Mucosa of stomach (tissue), 1 donor: ENCODE measurements at regions not wholly inside any gene's neighbourhood (a gene's known extent, or its start where the extent isn't known, plus 50 kb on each side); places are given as distances from the start of the nearest gene placed in this dataset.
"Not testable (repeated sequence)": the region's sequence is repeated elsewhere in the genome, so short reads cannot be mapped to it uniquely, and the experiment has no call there.

ENCODE experiments used
- H3K27me3 ChIP-seq: one replicate; pipeline ENCODE4 v1.7.0; 2013; ENCODE audit warnings: mild to moderate bottlenecking, low read length; ENCODE audit not compliant: control insufficient read depth, insufficient read depth
- H3K36me3 ChIP-seq: one replicate; pipeline ENCODE4 v1.7.0; 2013; ENCODE audit warnings: low read length; ENCODE audit not compliant: control insufficient read depth, insufficient read depth
- H3K4me1 ChIP-seq: one replicate; pipeline ENCODE4 v1.7.0; 2013; ENCODE audit warnings: mild to moderate bottlenecking, low read length; ENCODE audit not compliant: control insufficient read depth, insufficient read depth
- H3K4me3 ChIP-seq: one replicate; pipeline ENCODE4 v1.7.0; 2013; ENCODE audit warnings: low read length
- H3K9ac ChIP-seq: one replicate; pipeline ENCODE4 v1.7.0; 2013; ENCODE audit warnings: mild to moderate bottlenecking, low read length, moderate library complexity
- H3K9me3 ChIP-seq: one replicate; pipeline ENCODE4 v1.7.0; 2013; ENCODE audit warnings: mild to moderate bottlenecking, low read length, moderate library complexity; ENCODE audit not compliant: control insufficient read depth
- donor health status: Pancreatic carcinoma.

- Histone ChIP-seq H3K4me3 (no peak overlapping the region), H3K27me3 (no peaks in the 10 kb centered on the region), H3K36me3 (no peaks in the 10 kb centered on the region)
These were observed 87.6 kb downstream of the TTLL2 start for GRCh38 chr6:167412506-167412905.

DNA sequence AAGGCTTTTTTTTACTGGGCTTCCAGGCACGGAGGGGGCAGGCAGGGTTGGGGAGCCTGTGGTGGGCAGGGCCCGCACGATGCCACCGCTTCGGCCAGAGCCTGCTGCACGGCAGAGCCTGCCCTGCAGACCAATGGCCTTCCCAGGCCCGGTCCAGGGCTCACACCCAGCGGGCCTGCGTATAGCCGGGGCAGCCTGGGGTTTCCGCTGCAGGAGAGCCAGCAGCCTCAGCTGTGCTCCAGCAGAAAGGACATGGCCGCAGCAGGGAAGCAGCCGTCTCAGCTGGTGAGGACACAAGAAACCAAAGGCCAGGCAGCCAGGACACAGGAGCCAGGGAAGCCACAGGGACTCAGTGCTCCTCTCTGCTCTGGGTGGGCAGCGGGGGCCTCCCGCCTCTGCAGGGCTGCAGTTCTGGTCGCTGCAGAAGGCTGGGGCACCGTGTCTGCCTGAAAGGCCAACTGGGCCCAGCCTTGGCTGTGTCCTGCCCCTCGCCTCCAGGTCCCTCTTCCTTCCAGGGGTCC is 90.6 kb downstream of the TTLL2 start:
- Histone ChIP-seq H3K9me3 (no peaks in the 10 kb centered on the region), H3K27me3 (no peaks in the 10 kb centered on the region), H3K36me3 (no peaks in the 10 kb centered on the region), H3K4me3 (no peak overlapping the region), H3K9ac (no peak overlapping the region), H3K4me1 (peaks cover 6% of the 10 kb centered on the region)

More at GRCh38 chr6:167412506-167412905, 87.6 kb downstream of the TTLL2 start:
- Histone ChIP-seq H3K4me1 (no peaks in the 10 kb centered on the region), H3K9me3 (no peaks in the 10 kb centered on the region), H3K9ac (no peak overlapping the region)

- Histone ChIP-seq H3K27me3 (no peaks in the 10 kb centered on the region), H3K36me3 (no peaks in the 10 kb centered on the region), H3K4me3 (no peak overlapping the region), H3K9me3 (no peaks in the 10 kb centered on the region), H3K9ac (no peak overlapping the region), H3K4me1 (peaks cover 13% of the 10 kb centered on the region)
These were observed 92.0 kb downstream of the TTLL2 start for GRCh38 chr6:167416676-167417430.

DNA sequence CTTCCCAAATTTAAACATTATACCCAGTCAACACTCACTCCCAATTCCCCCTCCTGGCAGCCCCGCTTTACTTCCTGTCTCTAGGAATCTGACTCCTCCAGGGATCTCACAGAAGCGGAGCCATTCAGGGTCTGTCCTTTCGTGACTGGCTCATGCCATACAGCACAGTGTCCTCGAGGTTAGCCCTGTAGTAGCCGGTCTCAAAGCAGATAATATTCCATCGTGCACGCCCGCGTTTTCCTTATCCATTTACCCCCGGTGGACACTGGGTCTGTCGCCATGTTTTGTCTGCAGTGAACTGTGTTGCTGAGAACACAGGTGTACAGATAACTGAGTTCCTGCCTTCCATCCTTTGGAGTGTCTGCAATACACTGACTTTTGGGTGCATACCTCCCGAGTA is 95.3 kb downstream of the TTLL2 start:
- Histone ChIP-seq H3K9ac (no peak overlapping the region), H3K4me3 (no peak overlapping the region), H3K9me3 (no peaks in the 10 kb centered on the region), H3K4me1 (peaks cover 13% of the 10 kb centered on the region), H3K36me3 (no peaks in the 10 kb centered on the region), H3K27me3 (no peaks in the 10 kb centered on the region)

DNA sequence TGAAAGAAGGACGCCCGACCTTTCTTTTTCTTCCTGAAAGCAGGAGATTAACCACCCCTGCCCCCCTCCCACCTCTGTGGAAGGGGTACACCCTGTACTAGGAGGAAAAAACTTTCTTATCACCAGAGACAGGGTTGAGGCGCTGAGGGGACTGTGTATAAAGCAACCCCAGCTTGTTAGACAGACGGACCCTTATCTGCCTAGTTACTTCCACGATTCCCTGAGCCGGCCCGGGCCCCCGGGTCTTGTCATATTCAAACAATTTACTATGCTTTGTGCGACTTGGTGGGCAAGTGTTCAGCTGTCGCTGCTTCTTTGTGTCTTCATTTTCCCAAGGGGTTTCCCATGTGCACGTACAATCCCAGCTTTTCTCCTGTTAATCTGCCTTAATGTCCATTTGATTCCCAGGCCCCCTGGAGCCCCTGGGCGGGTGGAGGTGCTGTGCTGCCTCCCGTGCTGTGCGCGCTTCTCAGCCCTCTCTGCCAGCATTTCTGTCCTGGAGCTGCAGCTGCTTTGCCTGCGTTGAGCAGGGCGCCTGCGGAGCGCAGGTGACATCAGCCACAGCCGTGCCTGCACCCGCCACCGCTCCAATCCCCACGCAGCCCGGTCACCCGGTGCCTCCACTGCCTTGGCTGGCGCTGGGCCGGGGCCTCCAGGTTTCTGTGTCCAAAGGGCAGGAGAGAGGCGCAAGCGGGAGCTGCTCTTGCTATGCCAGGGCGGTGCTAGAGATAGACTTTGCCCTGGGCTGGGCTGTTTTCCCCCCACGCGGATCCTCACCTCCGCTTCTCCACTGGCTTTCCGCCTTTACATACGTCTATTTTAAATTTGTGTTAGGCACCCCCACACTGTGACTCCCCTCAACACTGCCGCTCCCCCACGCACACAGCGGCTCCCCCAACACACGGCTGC is 96.2 kb downstream of the TTLL2 start:
- H3K9me3 ChIP-seq: no peaks in the 10 kb centered on the region
- H3K4me1 ChIP-seq: peaks cover 13% of the 10 kb centered on the region
- peak overlapping the region; percentile 82 for H3K9ac ChIP-seq
- H3K4me3 ChIP-seq: no peak overlapping the region
- H3K36me3 ChIP-seq: no peaks in the 10 kb centered on the region
- H3K27me3 ChIP-seq: no peaks in the 10 kb centered on the region

DNA sequence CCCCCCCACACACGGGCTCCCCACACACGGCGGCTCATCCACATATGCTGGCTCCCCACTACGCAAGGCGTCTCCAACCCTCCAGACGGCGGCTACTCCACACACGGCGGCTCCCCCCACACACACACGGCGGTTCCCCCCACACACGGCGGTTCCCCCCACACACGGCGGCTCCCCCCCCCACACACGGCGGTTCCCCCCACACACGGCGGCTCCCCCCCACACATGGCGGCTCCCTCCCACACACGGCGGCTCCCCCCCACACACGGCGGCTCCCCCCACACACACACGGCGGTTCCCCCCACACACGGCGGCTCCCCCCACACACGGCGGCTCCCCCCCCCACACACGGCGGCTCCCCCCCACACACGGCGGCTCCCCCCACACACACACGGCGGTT is 97.1 kb downstream of the TTLL2 start:
- not testable (repeated sequence) for H3K4me3 ChIP-seq, H3K9ac ChIP-seq, H3K9me3 ChIP-seq, H3K27me3 ChIP-seq, H3K36me3 ChIP-seq
- H3K4me1 ChIP-seq: peaks cover 13% of the 10 kb centered on the region

GRCh38 chr6:167422934-167423333 is 98.0 kb downstream of the TTLL2 start:
- no peak overlapping the region for H3K9ac ChIP-seq
- H3K36me3 ChIP-seq: no peaks in the 10 kb centered on the region
- H3K4me1 ChIP-seq: peaks cover 13% of the 10 kb centered on the region
- no peak overlapping the region for H3K4me3 ChIP-seq
- H3K27me3 ChIP-seq: no peaks in the 10 kb centered on the region
- H3K9me3 ChIP-seq: no peaks in the 10 kb centered on the region

- Histone ChIP-seq H3K4me1 (peaks cover 13% of the 10 kb centered on the region), H3K9ac (peak overlapping the region; percentile 38), H3K36me3 (no peaks in the 10 kb centered on the region), H3K9me3 (no peaks in the 10 kb centered on the region), H3K27me3 (no peaks in the 10 kb centered on the region), H3K4me3 (no peak overlapping the region)
These were observed 99.3 kb downstream of the TTLL2 start for GRCh38 chr6:167424060-167424673.

GRCh38 chr6:167424700-167425099 is 99.8 kb downstream of the TTLL2 start:
- Histone ChIP-seq H3K4me1 (peaks cover 13% of the 10 kb centered on the region), H3K9ac (no peak overlapping the region), H3K9me3 (no peaks in the 10 kb centered on the region), H3K4me3 (no peak overlapping the region), H3K27me3 (no peaks in the 10 kb centered on the region), H3K36me3 (no peaks in the 10 kb centered on the region)

- no peak overlapping the region for H3K9ac ChIP-seq
- peaks cover 1% of the 10 kb centered on the region for H3K4me1 ChIP-seq
- H3K4me3 ChIP-seq: no peak overlapping the region
- no peaks in the 10 kb centered on the region for H3K27me3 ChIP-seq
- no peaks in the 10 kb centered on the region for H3K36me3 ChIP-seq
- no peaks in the 10 kb centered on the region for H3K9me3 ChIP-seq
These were observed 101.2 kb downstream of the TTLL2 start for GRCh38 chr6:167426084-167426483.

- H3K27me3 ChIP-seq: no peaks in the 10 kb centered on the region
- no peaks in the 10 kb centered on the region for H3K4me1 ChIP-seq
- H3K36me3 ChIP-seq: no peaks in the 10 kb centered on the region
- H3K4me3 ChIP-seq: no peak overlapping the region
- H3K9me3 ChIP-seq: no peaks in the 10 kb centered on the region
- H3K9ac ChIP-seq: no peak overlapping the region
These were observed 101.8 kb downstream of the TTLL2 start for GRCh38 chr6:167426651-167427050.
